HepG2 (cell line): ENCODE measurements at regions not wholly inside any gene's neighbourhood (a gene's known extent, or its start where the extent isn't known, plus 50 kb on each side); places are given as distances from the start of the nearest gene placed in this dataset.
A peak's percentile ranks its signal among the peaks of the same experiment; 100 is the strongest.

ENCODE experiments used
- ATAC-seq: fragments of 200-7000 bp; cut with Tn5 transposase; 3 replicates; pipeline ENCODE4 v1.9.1; 2020; ENCODE audit warnings: mild to moderate bottlenecking, moderate library complexity
- BruUV-seq: library from RNA; stranded (reverse); fragments of 400-500 nt; replicated peaks from 2 replicates; lab custom pipeline; 2021; lab: Mats Ljungman, UMichigan
- CTCF ChIA-PET: fragments of 300-600 bp; formaldehyde crosslinking; extraction: SDS; loops from one replicate; lab custom pipeline; 2021; ENCODE audit warnings: low total read pairs, inconsistent platforms, low intra/inter-chr PET ratio; lab: Yijun Ruan, JAX
- POLR2A ChIA-PET: fragments of 350-600 bp; sonication (Branson Sonifier 250); formaldehyde crosslinking; loops from one replicate; lab custom pipeline; 2020; ENCODE audit warnings: antibody characterized with exemption, inconsistent platforms; lab: Yijun Ruan, JAX
- DNase-seq: peaks from one replicate; pipeline ENCODE4 v3.0.0-alpha.2; 2015; ENCODE audit warnings: low spot score
- FAIRE-seq: peaks from 3 replicates; lab custom pipeline; 2011; peaks lifted over from hg19 to GRCh38; lab: Jason Lieb, UNC
- H2AFZ ChIP-seq: one replicate; pipeline ENCODE4 v1.6.1; 2011; ENCODE audit warnings: low read length, inconsistent platforms
- H3K27ac ChIP-seq: fragments of 300-600 bp; 3 replicates; pipeline ENCODE4 v1.8.0; 2011; ENCODE audit warnings: mixed run types, mild to moderate bottlenecking, mixed read lengths, low read length, inconsistent platforms; ENCODE audit not compliant: insufficient read depth; ENCODE audit errors: extremely low read length
- H3K27me3 ChIP-seq, 2 experiments: fragments of 200-600 bp in 1 of 2; 2 replicates in 1 of 2; 3 replicates in 1 of 2; pipeline versions ENCODE4 v1.6.0 to v1.8.0; 2011; ENCODE audit warnings: low read length in 2 of 2, mild to moderate bottlenecking in 2 of 2, moderate library complexity in 2 of 2, inconsistent platforms in 1 of 2; ENCODE audit not compliant: insufficient read depth in 2 of 2, control insufficient read depth in 1 of 2
- H3K36me3 ChIP-seq, 2 experiments: fragments of 200-600 bp in 1 of 2; replicated peaks in 1 of 2; 2 replicates in 1 of 2; 3 replicates in 1 of 2; pipeline versions ENCODE4 v1.5.1 to v1.8.0; 2011; ENCODE audit warnings: low read length in 2 of 2, inconsistent platforms in 1 of 2; ENCODE audit not compliant: insufficient read depth in 2 of 2, control insufficient read depth in 1 of 2
- H3K4me1 ChIP-seq: 2 replicates; pipeline ENCODE4 v1.5.1; 2012; ENCODE audit warnings: low read length, inconsistent platforms; ENCODE audit not compliant: insufficient read depth
- H3K4me2 ChIP-seq: 2 replicates; pipeline ENCODE4 v1.6.0; 2011; ENCODE audit warnings: low read depth, low read length, inconsistent platforms
- H3K4me3 ChIP-seq, 3 experiments: fragments of 200-600 bp in 1 of 3; sonication (generic), shearing (Covaris generic) in 1 of 3; replicated peaks in 1 of 3; 2 replicates each; pipeline ENCODE4 v1.5.1; 2011 to 2016; ENCODE audit warnings: low read length in 3 of 3, inconsistent platforms in 2 of 3, low read depth in 2 of 3, mild to moderate bottlenecking in 2 of 3, control low read depth in 1 of 3, mixed read lengths in 1 of 3; ENCODE audit not compliant: insufficient read depth in 1 of 3
- H3K79me2 ChIP-seq: one replicate; pipeline ENCODE4 v1.6.1; 2011; ENCODE audit warnings: low read length, inconsistent platforms; ENCODE audit not compliant: insufficient read depth
- H3K9ac ChIP-seq: 2 replicates; pipeline ENCODE4 v1.6.0; 2011; ENCODE audit warnings: mild to moderate bottlenecking, low read depth, low read length, inconsistent platforms; ENCODE audit not compliant: insufficient read depth
- H3K9me3 ChIP-seq: 2 replicates; pipeline ENCODE4 v1.5.1; 2012; ENCODE audit warnings: mild to moderate bottlenecking, low read length
- H4K20me1 ChIP-seq: 2 replicates; pipeline ENCODE4 v1.6.0; 2011; ENCODE audit warnings: inconsistent platforms, mild to moderate bottlenecking, low read length, moderate library complexity; ENCODE audit not compliant: insufficient read depth
- KIAA2018 ChIP-seq: sonication (generic); formaldehyde crosslinking; IDR thresholded peaks from 2 replicates; pipeline ENCODE4 v1.5.0; 2020; ENCODE audit warnings: mild to moderate bottlenecking, missing genetic modification reagents, borderline replicate concordance
- PHB2 ChIP-seq: fragments of 450-650 bp; IDR thresholded peaks from 2 replicates; pipeline ENCODE4 v1.6.1; 2018; ENCODE audit not compliant: partially characterized antibody
- RFX3 ChIP-seq: IDR thresholded peaks from 2 replicates; pipeline ENCODE4 v1.6.1; 2016; ENCODE audit warnings: missing biosample characterization, missing genetic modification reagents
- SCMH1 ChIP-seq: sonication (generic); formaldehyde crosslinking; IDR thresholded peaks from 2 replicates; pipeline ENCODE4 v1.9.0; 2021; ENCODE audit warnings: missing genetic modification reagents, mild to moderate bottlenecking, borderline replicate concordance
- SMC3 ChIP-seq: IDR thresholded peaks from 2 replicates; pipeline ENCODE4 v1.6.1; 2011; ENCODE audit warnings: low read length, improper control_type of control experiment
- STAG1 ChIP-seq: sonication (generic); formaldehyde crosslinking; IDR thresholded peaks from 2 replicates; pipeline ENCODE4 v1.4.0; 2020; ENCODE audit warnings: missing genetic modification reagents
- WGBS: methylation state at CpG from one replicate; pipeline ENCODE4 v1.1.6; 2017; ENCODE audit warnings: low lambda C conversion rate; 5-methylcytosine and 5-hydroxymethylcytosine counted together
- in situ Hi-C: cut with HindIII; loops from 2 replicates; pipeline ENCODE4 v1.10.0; 2017; ENCODE audit warnings: low pct_unique_long_range_greater_than_20kb; ENCODE audit not compliant: extremely low pct_ligation_motif_present
- intact Hi-C: fragments of 100-400 bp; cut with micrococcal nuclease; formaldehyde crosslinking; loops from one replicate; pipeline ENCODE4 v1.10.0; 2022; ENCODE audit not compliant: unreplicated experiment
- TF ChIP-seq, protein P1 (sequence below): sonication (generic); formaldehyde crosslinking; IDR thresholded peaks from 2 replicates; pipeline ENCODE4 v1.5.0; 2020; ENCODE audit warnings: mild to moderate bottlenecking, missing genetic modification reagents, moderate library complexity

GRCh38 chr1:208652296-208653160 is 408.3 kb upstream of the PLXNA2 start:
- TF ChIP-seq STAG1 (peak; percentile 45), KIAA2018 (CRISPR knock-in tag) (no peak), RFX3 (0 out of 2 replicates have a peak, but pooled peaks have one; percentile 30), PHB2 (no peak), SMC3 (peak; percentile 45; the same call in 1 of the 2 replicates), SCMH1 (no peak)
- TF ChIP-seq, protein P1, sequence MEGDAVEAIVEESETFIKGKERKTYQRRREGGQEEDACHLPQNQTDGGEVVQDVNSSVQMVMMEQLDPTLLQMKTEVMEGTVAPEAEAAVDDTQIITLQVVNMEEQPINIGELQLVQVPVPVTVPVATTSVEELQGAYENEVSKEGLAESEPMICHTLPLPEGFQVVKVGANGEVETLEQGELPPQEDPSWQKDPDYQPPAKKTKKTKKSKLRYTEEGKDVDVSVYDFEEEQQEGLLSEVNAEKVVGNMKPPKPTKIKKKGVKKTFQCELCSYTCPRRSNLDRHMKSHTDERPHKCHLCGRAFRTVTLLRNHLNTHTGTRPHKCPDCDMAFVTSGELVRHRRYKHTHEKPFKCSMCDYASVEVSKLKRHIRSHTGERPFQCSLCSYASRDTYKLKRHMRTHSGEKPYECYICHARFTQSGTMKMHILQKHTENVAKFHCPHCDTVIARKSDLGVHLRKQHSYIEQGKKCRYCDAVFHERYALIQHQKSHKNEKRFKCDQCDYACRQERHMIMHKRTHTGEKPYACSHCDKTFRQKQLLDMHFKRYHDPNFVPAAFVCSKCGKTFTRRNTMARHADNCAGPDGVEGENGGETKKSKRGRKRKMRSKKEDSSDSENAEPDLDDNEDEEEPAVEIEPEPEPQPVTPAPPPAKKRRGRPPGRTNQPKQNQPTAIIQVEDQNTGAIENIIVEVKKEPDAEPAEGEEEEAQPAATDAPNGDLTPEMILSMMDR (CRISPR knock-in tag) = peak; percentile 77
- CTCF ChIA-PET = no interaction called here
- Histone ChIP-seq H3K4me1 (no peaks in the 10 kb centered on the region), H4K20me1 (no peaks in the 10 kb centered on the region), H3K79me2 (no peaks in the 10 kb centered on the region), H3K36me3 (no peaks in the 10 kb centered on the region), H3K27ac (no peak overlapping the region), H2AFZ (no peak overlapping the region), H3K27me3 (no peaks in the 10 kb centered on the region), H3K4me2 (no peak overlapping the region), H3K9me3 (no peaks in the 10 kb centered on the region), H3K9ac (no peak overlapping the region), H3K4me3 (no peak overlapping the region)
- peak; percentile 89 for ATAC-seq
- under 1% methylated on average over 8 of the region's 8 CpGs for WGBS
- intact Hi-C loops = loop anchor here (2.0 kb wide), 1 partner anchor 914 kb away; no protein-coding TSS in a partner anchor
- POLR2A ChIA-PET = no interaction called here
- peak; percentile 23 for DNase-seq
- peak; percentile 60 for FAIRE-seq
- no TSS peak for BruUV-seq
- in situ Hi-C loops = loop anchor here (10.0 kb wide), 1 partner anchor 552 kb away; no protein-coding TSS in a partner anchor
